GM19455 (cell line): ENCODE measurements at regions not wholly inside any gene's neighbourhood (a gene's known extent, or its start where the extent isn't known, plus 50 kb on each side); places are given as distances from the start of the nearest gene placed in this dataset.

Experiments used
- ATAC-seq: cut with Tn5 transposase; IDR thresholded peaks from one replicate; pipeline ENCODE4 v1.9.1; 2021; ENCODE audit not compliant: unreplicated experiment

- no peak for ATAC-seq
Observed at GRCh38 chr13:76132532-76132931, 496.4 kb downstream of the LMO7 start.

- no peak for ATAC-seq
Observed at GRCh38 chr13:76131551-76131950, 495.4 kb downstream of the LMO7 start.

- no peak for ATAC-seq
Observed at GRCh38 chr13:76129305-76130000, 493.3 kb downstream of the LMO7 start.

GRCh38 chr13:76127922-76128321 is 491.8 kb downstream of the LMO7 start:
- ATAC-seq: no peak

- ATAC-seq: no peak
Observed at GRCh38 chr13:76123548-76123947, 487.4 kb downstream of the LMO7 start.

- no peak for ATAC-seq
Observed at GRCh38 chr13:76116751-76117360, 480.7 kb downstream of the LMO7 start.

GRCh38 chr13:76106763-76107162 is 470.6 kb downstream of the LMO7 start:
- no peak for ATAC-seq

- ATAC-seq: no peak
Observed at GRCh38 chr13:76094645-76095044, 458.5 kb downstream of the LMO7 start.

GRCh38 chr13:76091076-76091475 is 454.9 kb downstream of the LMO7 start:
- ATAC-seq: no peak

GRCh38 chr13:76086729-76087128 is 450.6 kb downstream of the LMO7 start:
- ATAC-seq: no peak

- ATAC-seq: no peak
Observed at GRCh38 chr13:76067850-76068249, 431.7 kb downstream of the LMO7 start.

- ATAC-seq: no peak
Observed at GRCh38 chr13:76053181-76053580, 417.1 kb downstream of the LMO7 start.

- ATAC-seq: no peak
Observed at GRCh38 chr13:76049376-76049746, 413.2 kb downstream of the LMO7 start.

- no peak for ATAC-seq
Observed at GRCh38 chr13:76048675-76049375, 412.7 kb downstream of the LMO7 start.

GRCh38 chr13:76048131-76048530 is 412.0 kb downstream of the LMO7 start:
- ATAC-seq: no peak

- ATAC-seq: no peak
Observed at GRCh38 chr13:76043874-76044273, 407.7 kb downstream of the LMO7 start.

- no peak for ATAC-seq
Observed at GRCh38 chr13:76038920-76039716, 403.0 kb downstream of the LMO7 start.

- no peak for ATAC-seq
Observed at GRCh38 chr13:76036176-76036575, 400.0 kb downstream of the LMO7 start.

GRCh38 chr13:76035711-76036110 is 399.6 kb downstream of the LMO7 start:
- no peak for ATAC-seq

- ATAC-seq: no peak
Observed at GRCh38 chr13:76029706-76030105, 393.6 kb downstream of the LMO7 start.

- ATAC-seq: no peak
Observed at GRCh38 chr13:76029088-76029487, 393.0 kb downstream of the LMO7 start.

- no peak for ATAC-seq
Observed at GRCh38 chr13:76027131-76027530, 391.0 kb downstream of the LMO7 start.
